ENCODE measurements at regions not wholly inside any gene's neighbourhood (a gene's known extent, or its start where the extent isn't known, plus 50 kb on each side); places are given as distances from the start of the nearest gene placed in this dataset.

GRCh38 chr3:124658270-124658669 is 72.0 kb upstream of the UMPS start:
- DNase-seq: no peak
- Mint-ChIP-seq H3K4me1 (peaks cover 3% of the 10 kb centered on the region), H3K36me3 (ENCODE audit: low read depth) (no peaks in the 10 kb centered on the region), H3K27ac (no peak overlapping the region), H3K27me3 (peaks cover 38% of the 10 kb centered on the region), H3K9me3 (no peaks in the 10 kb centered on the region), H3K4me3 (no peak overlapping the region)
- intact Hi-C loops (cut with micrococcal nuclease): no loop called here

DNA sequence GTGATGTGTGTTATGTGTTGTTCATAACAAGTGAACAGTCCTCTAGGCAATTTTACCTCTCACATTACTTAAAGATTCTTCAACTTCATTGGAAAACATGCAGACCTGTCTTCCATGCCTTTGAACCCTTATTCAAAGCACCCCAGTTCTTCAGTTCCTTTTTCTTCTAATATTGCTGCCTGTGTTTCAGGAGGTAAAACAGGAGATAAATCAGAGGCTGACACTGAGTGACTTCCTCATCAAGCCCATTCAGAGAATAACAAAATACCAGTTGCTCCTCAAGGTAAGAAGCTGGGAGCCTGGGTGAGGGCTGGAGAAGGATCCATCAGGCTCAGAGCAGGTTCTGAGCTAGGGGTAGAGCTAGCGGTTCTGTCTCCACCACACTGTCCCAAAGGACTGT is 71.1 kb upstream of the UMPS start:
- peaks cover 3% of the 10 kb centered on the region for H3K4me1 Mint-ChIP-seq
- H3K9me3 Mint-ChIP-seq: no peaks in the 10 kb centered on the region
- no peaks in the 10 kb centered on the region for H3K36me3 Mint-ChIP-seq (ENCODE audit: low read depth)
- no peak overlapping the region for H3K27ac Mint-ChIP-seq
- intact Hi-C loops (cut with micrococcal nuclease): no loop called here
- H3K4me3 Mint-ChIP-seq: no peak overlapping the region
- DNase-seq: no peak
- peaks cover 41% of the 10 kb centered on the region for H3K27me3 Mint-ChIP-seq

GRCh38 chr3:124660599-124660998 is 69.7 kb upstream of the UMPS start:
- DNase-seq: no peak
- Mint-ChIP-seq H3K27ac (no peak overlapping the region), H3K36me3 (ENCODE audit: low read depth) (no peaks in the 10 kb centered on the region), H3K4me1 (peaks cover 3% of the 10 kb centered on the region), H3K9me3 (no peaks in the 10 kb centered on the region), H3K4me3 (no peak overlapping the region), H3K27me3 (peaks cover 33% of the 10 kb centered on the region)
- intact Hi-C loops (cut with micrococcal nuclease): no loop called here

- Mint-ChIP-seq H3K9me3 (no peaks in the 10 kb centered on the region), H3K4me1 (peaks cover 5% of the 10 kb centered on the region), H3K36me3 (ENCODE audit: low read depth) (no peaks in the 10 kb centered on the region), H3K27ac (no peak overlapping the region), H3K27me3 (peaks cover 17% of the 10 kb centered on the region), H3K4me3 (no peak overlapping the region)
- intact Hi-C loops (cut with micrococcal nuclease): no loop called here
- no peak for DNase-seq
These were observed 66.6 kb upstream of the UMPS start for GRCh38 chr3:124663690-124664089.

DNA sequence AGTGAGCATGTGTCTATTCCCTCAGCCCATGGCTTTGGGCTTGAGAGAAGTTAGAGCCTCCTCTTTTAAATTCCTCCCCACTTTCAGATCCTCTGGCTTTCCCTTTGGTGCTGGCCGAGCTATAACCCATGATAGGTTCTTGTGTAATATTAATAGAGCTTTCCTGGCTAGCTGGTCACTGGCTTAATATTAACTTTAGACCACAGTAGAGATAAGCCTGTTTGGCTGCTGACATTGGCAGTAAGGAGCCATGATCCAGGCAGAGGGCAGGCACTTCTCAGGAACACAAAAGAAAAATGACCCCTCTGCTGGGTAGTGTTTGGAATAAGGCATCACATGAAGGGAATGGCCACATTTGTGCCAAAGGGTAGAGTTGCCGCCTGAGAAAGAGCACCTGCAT is 65.4 kb upstream of the UMPS start:
- DNase-seq: no peak
- H3K27ac Mint-ChIP-seq: no peak overlapping the region
- H3K27me3 Mint-ChIP-seq: peaks cover 17% of the 10 kb centered on the region
- no peaks in the 10 kb centered on the region for H3K36me3 Mint-ChIP-seq (ENCODE audit: low read depth)
- intact Hi-C loops (cut with micrococcal nuclease): no loop called here
- peaks cover 5% of the 10 kb centered on the region for H3K4me1 Mint-ChIP-seq
- no peak overlapping the region for H3K4me3 Mint-ChIP-seq
- no peaks in the 10 kb centered on the region for H3K9me3 Mint-ChIP-seq

DNA sequence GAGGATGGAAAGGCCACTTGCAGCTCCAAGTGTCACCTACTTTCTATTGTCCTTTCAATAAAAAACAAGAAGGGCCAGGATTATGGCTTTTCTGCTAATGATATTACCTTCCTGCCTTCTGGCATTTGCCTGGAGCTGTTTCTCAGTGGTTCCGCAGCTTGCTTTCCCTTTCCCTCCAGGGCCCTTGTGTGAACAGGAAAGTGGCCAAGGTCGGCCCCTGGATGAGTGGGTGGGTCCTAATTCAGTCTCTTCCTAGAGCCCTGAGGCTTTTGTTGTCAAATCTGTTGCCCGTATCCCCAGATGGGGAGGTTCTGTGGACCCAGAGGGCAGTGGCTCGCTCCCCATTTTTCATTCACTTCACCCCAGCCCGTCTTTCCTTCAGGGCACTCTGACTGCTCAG is 64.2 kb upstream of the UMPS start:
- Mint-ChIP-seq H3K4me3 (no peak overlapping the region), H3K4me1 (peaks cover 7% of the 10 kb centered on the region), H3K36me3 (ENCODE audit: low read depth) (no peaks in the 10 kb centered on the region), H3K27ac (no peak overlapping the region), H3K9me3 (peaks cover 5% of the 10 kb centered on the region), H3K27me3 (peaks cover 17% of the 10 kb centered on the region)
- DNase-seq: no peak
- intact Hi-C loops (cut with micrococcal nuclease): no loop called here

- no peak for DNase-seq
- Mint-ChIP-seq H3K36me3 (ENCODE audit: low read depth) (no peaks in the 10 kb centered on the region), H3K9me3 (peaks cover 8% of the 10 kb centered on the region), H3K4me1 (peaks cover 10% of the 10 kb centered on the region), H3K4me3 (no peak overlapping the region), H3K27me3 (no peaks in the 10 kb centered on the region), H3K27ac (no peak overlapping the region)
- intact Hi-C loops (cut with micrococcal nuclease): no loop called here
These were observed 60.8 kb upstream of the UMPS start for GRCh38 chr3:124669470-124669869.

- H3K4me3 Mint-ChIP-seq: no peak overlapping the region
- H3K36me3 Mint-ChIP-seq (ENCODE audit: low read depth): no peaks in the 10 kb centered on the region
- H3K27ac Mint-ChIP-seq: no peak overlapping the region
- H3K9me3 Mint-ChIP-seq: peaks cover 8% of the 10 kb centered on the region
- peaks cover 10% of the 10 kb centered on the region for H3K4me1 Mint-ChIP-seq
- intact Hi-C loops (cut with micrococcal nuclease): no loop called here
- no peak for DNase-seq
- H3K27me3 Mint-ChIP-seq: no peaks in the 10 kb centered on the region
These were observed 59.1 kb upstream of the UMPS start for GRCh38 chr3:124671106-124671505.

DNA sequence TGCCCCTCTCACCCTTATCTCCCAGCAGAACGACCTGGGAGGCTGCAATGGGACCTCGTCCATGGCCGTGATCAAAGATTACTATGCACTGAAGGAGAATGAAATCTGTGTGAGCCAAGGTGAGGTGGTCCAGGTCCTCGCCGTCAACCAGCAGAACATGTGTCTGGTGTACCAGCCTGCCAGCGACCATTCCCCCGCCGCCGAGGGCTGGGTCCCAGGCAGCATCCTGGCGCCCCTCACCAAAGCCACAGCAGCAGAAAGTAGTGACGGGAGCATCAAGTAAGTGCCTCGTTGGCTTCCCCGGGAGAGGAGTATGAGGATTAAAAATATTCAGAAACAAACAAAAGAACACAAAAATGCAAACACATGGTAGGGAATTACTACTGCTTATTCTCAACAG is 55.9 kb upstream of the UMPS start:
- Mint-ChIP-seq H3K27me3 (peaks cover 4% of the 10 kb centered on the region), H3K27ac (no peak overlapping the region)

DNA sequence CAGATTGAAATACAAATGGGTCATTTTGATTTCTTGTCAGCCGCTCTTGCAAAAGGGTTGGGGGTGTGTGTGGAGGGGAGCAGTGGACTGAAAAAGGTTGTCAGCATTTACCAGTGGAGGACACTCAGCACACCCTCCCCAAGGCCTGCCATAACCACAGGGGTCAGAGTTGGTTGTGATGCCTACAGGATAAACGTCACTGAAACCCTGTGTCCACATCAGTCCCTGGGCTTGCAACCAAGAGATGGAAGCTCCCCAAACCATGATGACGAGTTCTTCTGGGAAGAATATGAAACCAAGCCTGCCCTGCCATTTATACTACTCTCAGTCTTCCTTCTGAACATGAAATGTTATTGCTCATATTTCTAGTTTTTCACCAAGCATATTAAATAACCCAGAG is 54.0 kb upstream of the UMPS start:
- H3K4me3 Mint-ChIP-seq: no peak overlapping the region
- no peak for DNase-seq
- peaks cover 1% of the 10 kb centered on the region for H3K9me3 Mint-ChIP-seq
- intact Hi-C loops (cut with micrococcal nuclease): no loop called here
- H3K27me3 Mint-ChIP-seq: peaks cover 4% of the 10 kb centered on the region
- peaks cover 1% of the 10 kb centered on the region for H3K4me1 Mint-ChIP-seq
- no peak overlapping the region for H3K27ac Mint-ChIP-seq
- no peaks in the 10 kb centered on the region for H3K36me3 Mint-ChIP-seq (ENCODE audit: low read depth)

More for the DNA sequence above, 55.9 kb upstream of the UMPS start:
- intact Hi-C loops (cut with micrococcal nuclease): no loop called here
- no peak overlapping the region for H3K4me3 Mint-ChIP-seq
- no peaks in the 10 kb centered on the region for H3K36me3 Mint-ChIP-seq (ENCODE audit: low read depth)
- DNase-seq: no peak
- H3K4me1 Mint-ChIP-seq: peaks cover 7% of the 10 kb centered on the region
- peaks cover 8% of the 10 kb centered on the region for H3K9me3 Mint-ChIP-seq

GRCh38 chr3:124679048-124679638 is 51.1 kb upstream of the UMPS start:
- no peaks in the 10 kb centered on the region for H3K36me3 Mint-ChIP-seq (ENCODE audit: low read depth)
- H3K4me3 Mint-ChIP-seq: no peak overlapping the region
- no peak for DNase-seq
- H3K27me3 Mint-ChIP-seq: peaks cover 10% of the 10 kb centered on the region
- intact Hi-C loops (cut with micrococcal nuclease): no loop called here
- no peak overlapping the region for H3K27ac Mint-ChIP-seq
- no peaks in the 10 kb centered on the region for H3K9me3 Mint-ChIP-seq
- no peaks in the 10 kb centered on the region for H3K4me1 Mint-ChIP-seq

Data from activated CD4-positive, alpha-beta T cell treated with anti-CD3 and anti-CD28 coated beads, Interleukin-2, amount 10 ng/mL, durations not matched to agents 24 days and 14 days (primary cell).